Activated CD4-positive, alpha-beta T cell treated with anti-CD3 and anti-CD28 coated beads, Interleukin-10, Interleukin-2, amounts not matched to agents 100 ng/mL and 50 ng/mL, durations not matched to agents 16 hours and 8 hours (primary cell): ENCODE measurements at regions not wholly inside any gene's neighbourhood (a gene's known extent, or its start where the extent isn't known, plus 50 kb on each side); places are given as distances from the start of the nearest gene placed in this dataset.
A peak's percentile ranks its signal among the peaks of the same experiment; 100 is the strongest.
"Not testable (repeated sequence)": the region's sequence is repeated elsewhere in the genome, so short reads cannot be mapped to it uniquely, and the experiment has no call there.

Source experiments
- DNase-seq: peaks from one replicate; pipeline ENCODE4 v3.0.0-alpha.2; 2020

DNA sequence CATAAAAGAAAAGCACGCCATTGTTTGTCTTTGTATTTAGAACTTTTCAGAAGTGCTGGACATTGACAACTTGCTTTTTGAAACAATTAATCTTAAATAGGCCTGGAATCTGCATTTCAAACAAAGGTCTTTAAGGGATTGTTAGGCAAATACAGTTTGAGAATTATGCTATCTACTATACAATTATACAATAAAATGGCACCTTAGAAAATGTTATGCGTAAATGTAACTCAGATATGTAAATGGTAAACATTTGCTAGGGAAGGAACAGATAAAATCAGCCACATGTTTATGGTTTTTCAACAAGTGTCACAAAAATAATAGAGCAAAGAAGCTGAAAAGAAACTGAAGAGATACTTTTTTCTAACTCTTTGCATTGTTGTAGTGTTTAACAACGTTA is 152.7 kb upstream of the PRSS12 start:
- DNase-seq = not testable (repeated sequence)

DNA sequence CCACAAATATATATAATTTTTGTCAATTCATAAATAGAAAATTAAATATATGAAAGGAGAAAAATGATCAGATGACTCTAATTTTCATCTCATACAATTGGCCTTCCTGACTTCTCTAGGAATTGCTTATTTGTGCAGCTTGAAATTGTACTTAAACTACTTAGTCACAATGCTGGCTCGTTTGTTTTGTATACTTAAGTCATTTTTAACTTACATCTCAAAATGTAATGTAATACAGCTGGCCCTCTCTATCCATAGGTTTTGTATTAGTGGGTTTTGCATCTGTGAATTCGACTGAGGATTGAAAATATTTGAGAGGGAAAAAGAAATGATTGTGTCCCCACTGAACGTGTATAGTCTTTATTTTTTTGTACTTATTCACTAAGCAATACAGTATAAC is 160.1 kb upstream of the PRSS12 start:
- not testable (repeated sequence) for DNase-seq

DNA sequence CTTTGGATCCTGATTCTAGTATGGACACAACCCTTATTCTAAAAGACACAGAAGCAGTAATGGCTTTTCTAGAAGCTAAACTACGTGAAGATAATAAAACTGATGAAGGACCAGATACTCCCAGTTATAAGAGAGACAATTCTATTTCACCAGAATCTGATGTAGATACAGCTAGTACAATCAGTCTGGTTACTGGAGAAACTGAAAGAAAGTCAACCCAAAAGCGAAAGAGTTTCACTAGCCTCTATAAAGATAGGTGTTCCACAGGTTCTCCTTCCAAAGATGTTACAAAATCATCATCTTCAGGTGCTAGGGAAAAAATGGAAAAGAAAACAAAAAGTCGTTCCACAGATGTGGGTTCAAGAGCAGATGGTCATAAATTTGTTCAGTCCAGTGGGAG is 161.5 kb upstream of the PRSS12 start:
- not testable (repeated sequence) for DNase-seq

DNA sequence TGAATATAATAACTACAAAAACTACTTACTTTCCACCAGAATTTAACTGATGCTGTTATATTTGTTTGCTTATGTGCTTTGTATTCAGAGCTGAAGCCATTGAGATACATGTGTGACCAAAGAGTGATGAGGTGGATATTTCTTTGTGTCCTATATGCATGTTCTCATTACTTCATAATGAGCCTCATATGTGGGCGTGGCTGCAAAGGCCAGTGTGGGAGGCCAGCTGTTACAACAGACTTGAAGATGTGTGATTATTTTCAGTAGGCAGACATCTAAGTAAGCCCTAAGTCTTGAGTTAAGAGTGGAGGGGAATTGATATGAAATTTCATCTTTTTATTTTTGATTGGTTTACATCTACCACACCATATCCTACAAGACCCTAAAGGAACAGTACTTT is 163.3 kb upstream of the PRSS12 start:
- DNase-seq = not testable (repeated sequence)

DNA sequence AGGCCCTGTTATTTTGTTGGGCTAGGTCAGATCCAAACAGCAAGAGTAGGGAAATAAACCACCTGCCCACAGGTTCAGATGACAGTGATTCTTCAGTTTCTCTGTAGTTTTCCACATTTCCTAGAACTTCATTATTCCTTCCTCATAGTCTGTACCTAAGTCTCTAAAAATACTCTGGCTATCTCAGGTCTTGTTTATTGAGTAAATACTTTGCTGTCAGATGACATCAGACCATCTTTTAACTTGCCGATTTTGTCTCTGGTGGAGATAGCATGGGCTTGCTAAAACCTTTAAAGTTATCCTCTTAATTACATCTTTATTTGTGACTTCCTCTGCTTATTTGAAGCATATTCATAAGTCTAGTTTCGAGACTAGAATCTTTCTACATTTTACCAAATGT is 155.1 kb upstream of the METTL14 start:
- DNase-seq = not testable (repeated sequence)

DNA sequence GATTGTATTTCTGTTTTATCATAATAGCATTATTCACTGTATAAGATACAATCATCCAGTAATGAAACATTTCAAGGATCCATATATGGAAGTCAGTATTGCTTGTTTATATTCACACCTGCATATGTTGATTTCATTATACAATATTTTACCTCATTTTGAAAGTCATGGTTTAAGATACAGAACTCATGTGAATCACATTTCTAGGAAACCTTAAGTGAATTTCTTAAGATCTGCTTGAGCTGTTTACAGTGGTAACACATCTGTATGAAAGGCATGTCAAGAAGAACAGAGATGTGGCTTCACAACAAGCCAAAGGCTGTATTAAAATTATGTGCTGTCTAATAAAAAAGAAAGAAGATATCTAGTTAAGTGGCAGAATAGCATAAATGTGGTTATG is 153.2 kb upstream of the METTL14 start:
- not testable (repeated sequence) for DNase-seq

DNA sequence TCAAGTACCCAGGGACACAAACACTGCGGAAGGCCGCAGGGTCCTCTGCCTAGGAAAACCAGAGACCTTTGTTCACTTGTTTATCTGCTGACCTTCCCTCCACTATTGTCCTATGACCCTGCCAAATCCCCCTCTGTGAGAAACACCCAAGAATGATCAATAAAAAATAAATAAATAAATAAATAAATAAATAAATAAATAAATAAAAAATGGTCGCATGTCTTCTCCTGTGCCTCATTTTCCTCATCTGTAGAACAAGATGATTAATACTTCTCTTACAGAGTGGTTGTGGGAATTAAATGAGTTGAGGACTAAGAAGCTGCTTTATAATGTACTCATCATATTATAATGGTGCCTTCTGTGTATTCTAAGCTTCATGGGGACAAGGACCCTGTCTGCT is 149.4 kb upstream of the METTL14 start:
- not testable (repeated sequence) for DNase-seq

DNA sequence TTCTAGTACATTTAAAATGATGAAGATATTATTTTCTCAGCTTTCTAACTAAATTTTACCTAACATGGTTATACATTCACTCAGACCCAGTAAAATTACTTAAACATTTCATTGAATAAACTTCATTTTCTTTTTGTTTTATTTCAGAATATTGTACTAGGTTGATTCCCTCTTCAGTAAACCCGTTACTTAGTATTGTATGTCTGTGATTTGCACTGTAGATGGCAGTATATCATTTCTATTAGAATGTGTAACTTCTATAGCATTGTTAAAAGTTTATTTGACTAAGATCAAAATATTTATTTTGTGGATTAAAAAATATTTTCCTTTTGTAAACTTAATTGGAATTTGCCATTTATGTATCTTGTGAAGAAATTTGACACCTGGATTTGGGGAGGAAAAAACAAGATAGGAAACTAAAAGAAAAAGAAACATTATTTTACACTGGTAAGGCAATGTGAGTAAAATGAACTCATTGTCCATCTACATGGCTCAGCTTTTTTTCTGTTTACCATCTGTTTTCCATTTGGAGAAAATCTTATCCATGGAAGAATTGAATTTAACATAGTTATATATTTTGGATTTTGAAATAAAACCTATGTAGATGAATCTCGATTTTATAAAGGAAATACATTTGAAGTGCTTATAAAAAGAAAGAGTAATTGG is 145.6 kb upstream of the METTL14 start:
- DNase-seq = peak; percentile 19

DNA sequence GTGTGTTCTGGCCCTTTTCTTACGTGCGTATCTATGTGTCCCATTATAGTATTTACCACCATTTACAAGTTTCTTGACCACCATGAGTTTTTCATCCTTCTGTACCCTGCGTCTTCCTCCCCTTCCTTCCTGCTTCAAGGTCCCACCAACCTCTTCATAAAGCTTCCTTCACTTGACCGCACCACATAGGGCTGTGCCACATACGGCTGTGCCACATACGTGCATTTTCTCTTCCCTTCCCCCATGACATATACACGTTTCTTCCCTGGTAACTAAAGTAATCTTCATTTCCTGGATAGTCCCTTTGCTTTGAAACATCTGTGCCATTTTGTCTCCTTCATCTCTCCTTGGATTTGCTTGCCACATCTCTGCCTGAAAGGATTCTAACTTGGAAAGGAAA is 128.6 kb upstream of the METTL14 start:
- not testable (repeated sequence) for DNase-seq

DNA sequence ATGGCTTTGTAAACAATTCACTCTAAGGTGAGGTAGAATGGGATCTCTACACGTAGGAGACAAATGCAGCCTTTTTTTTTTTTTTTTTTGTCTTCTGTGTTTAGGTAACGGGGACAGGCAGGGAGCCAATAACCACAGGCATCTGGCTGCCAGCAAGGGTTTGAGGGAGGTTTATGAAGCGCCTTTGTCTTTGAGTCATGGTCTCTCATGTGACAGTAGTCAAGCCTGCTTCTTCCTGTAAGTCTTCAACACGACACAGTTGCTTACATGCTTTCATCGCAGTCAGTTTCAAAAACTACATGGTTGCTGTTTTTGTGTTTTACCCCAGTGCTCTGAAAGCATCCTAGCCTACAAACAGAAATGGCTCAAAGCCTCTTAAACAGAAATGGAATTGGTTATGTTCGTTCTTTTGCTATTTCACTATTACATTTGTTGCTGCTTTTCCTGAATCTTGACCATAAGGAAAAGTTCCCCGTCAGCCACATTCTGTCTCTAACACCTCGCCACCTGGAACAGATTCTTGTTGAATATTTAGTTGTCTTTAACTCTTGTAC is 127.8 kb upstream of the METTL14 start:
- DNase-seq = no peak

DNA sequence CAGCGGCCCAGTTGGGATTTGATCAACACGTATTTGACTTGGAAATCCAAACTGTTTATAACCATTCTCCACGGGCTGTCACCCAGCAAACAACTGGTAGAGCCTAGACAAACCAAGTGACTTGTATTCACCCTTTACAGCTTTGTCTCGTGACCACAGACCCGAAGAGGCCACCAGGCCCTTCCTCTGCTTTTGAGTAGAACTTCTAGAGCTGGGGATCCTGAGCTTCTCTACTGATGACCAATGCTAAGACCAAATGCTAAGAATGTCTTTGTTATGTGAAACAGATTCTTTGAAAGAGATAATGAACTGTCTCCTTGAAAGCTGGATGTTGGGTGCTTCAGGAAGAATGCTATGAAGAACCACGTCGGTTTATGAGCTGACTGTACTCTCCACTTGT is 127.0 kb upstream of the METTL14 start:
- not testable (repeated sequence) for DNase-seq

DNA sequence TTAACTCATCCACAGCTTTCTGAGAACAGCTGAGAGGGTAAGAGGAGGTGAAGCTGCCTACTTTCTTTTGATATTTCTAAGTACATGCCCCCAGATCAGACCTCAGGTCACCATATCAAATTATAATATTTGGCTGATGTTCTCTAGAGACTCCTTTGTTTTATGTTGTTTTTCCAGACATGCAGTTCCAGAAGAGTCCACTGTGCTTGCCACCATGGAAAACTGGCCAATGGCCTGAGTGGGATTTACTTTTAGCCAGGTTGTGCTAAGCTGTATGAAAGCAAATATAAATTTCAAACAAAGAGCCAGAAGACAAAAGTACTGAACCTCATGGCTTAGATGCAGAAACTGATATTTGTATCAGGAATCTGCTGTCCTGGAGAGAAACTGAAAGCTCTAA is 123.6 kb upstream of the METTL14 start:
- not testable (repeated sequence) for DNase-seq

DNA sequence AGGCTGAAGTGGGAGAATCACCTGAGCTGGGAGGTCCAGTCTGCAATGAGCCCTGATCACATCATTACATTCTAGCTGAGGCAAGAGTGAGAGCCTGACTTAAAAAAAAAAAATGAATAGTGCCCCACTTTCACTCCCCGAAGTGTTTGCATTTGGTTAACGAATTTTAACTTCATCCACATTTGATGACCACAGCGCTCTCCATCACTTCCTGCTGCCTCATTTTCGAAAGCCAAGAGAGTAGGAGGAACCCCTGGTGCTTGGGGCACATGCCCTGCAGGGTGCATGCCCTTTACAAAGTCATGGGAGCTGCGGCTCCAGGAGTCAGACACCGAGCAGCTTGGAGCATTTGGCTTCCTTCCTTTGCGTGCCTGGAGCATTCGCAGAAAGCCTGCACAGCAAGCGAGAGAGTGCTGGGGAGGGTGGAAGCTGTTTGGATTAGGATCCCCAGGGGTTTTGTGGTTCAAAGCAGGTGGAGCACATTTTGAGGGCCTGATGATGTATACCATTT is 119.1 kb upstream of the METTL14 start:
- DNase-seq = peak; percentile 6

DNA sequence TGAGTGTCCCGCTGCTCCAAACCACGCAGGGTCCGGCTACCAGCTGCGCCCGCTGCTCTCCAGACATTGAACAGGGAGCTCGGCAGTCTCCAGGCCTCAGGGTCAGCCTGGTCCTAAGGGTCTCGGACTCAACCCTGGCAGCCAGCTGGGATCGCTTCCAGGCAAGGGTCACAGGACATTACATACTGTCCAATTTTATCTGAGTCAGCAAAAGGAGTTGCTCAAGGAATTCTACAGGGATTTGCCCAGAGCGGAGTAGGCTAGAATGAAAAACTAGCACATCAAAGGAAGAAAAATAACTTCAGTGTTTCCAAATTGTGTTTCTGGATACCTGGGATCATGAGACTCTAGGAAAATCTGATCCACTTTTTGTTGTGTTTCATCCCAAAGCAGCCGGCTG is 112.2 kb upstream of the METTL14 start:
- not testable (repeated sequence) for DNase-seq

DNA sequence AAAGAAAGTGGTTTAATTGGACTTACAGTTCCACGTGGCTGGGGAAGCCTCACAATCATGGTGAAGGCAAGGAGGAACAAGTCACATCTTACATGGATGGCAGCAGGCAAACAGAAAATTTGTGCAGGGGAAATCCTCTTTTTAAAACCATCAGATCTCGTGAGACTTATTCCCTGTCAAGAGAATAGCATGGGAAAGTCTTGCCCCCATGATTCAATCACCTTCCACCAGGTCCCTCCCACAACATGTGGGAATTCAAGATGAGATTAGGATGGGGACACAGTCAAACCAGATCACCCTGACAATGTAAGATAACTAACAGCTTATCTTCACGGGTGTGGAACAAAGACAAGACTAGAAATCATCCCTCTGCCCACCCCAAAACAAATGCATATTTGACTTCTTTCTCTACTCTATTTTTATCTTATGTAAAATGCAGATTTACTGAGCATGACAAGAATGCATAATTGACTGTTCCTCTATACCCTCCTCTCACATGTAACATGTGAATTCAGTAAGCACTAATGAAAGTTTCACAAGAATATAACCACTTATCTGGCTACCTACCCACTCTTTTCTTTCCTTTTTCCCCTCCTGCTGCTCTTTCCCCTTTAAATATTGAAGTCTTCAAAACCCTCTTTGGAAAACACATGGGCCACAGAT is 110.8 kb upstream of the METTL14 start:
- not testable (repeated sequence) for DNase-seq

DNA sequence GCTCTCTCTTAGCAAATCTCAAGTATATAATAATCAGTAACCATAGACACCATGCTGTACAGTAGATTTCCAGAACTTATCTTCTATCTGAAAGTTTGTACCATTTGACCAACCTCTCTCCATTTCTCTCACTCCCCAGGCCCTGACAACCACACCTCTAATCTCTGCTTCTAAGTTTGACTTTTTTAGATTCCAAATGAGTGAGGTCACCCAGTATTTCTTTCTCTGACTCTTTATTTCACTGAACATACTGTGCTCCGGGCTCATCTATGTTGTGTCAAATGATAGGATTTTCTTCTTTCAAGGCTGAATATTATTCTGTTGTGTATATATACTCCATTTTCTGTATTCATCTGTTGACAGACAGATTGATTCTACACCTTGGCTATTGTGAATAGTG is 110.1 kb upstream of the METTL14 start:
- DNase-seq = not testable (repeated sequence)

DNA sequence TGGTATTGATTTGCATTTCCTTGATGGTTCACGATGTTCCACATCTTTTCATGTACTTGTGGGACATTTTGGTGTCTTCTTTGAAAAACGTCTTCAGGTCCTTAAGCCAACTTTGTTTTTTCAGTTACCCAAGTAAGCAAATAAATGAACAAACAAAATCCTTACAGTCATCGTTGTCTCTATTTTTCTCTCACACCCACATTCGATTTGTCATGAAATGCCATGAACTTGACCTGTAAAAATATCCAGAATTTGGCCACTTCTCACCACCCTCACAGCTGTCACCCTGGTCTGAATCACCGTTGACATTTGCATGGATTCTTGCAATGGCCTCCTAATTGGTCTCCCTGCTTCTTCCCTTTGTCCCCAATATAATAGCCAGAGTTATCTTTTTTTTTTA is 109.5 kb upstream of the METTL14 start:
- DNase-seq = not testable (repeated sequence)

DNA sequence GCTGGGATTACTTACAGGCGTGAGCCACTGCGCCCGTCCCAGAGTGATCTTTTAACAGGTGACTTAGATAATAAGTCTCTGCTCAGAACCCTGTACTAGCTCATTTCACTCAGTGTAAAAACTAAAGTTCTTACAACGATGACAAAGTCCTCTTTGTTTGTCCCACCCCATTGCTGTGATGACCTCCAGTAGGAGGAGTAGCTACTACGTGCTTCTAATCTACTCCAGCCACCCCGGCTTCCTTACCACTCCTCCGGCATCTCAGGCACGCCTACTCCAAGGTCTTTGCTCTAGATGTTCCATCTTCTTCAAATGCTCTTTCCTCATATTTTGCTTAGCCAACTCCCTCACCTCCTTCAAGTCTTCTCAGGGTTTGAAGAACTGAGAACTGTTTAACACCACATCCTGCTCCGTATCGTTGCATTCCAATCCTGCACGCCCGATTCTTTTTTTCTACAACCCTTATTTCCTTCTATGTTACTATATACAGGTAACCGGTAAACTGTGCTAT is 108.4 kb upstream of the METTL14 start:
- not testable (repeated sequence) for DNase-seq

DNA sequence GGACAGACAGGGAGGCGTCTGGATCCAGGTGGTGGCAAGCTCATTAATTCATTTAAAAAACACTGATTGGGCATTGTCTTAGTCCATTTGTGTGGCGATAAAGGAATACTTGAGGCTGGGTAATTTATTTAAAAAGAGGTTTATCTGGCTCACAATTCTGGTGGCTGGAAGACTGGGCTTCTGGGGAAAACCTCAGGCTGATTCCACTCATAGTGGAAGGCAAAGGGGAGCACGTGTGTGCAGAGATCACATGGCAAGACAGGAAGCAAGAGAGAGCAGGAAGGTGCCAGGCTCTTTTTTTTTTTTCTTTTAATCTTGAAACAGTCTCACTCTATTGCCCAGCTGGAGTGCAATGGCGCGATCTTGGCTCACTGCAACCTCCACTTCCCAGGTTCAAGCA is 100.2 kb upstream of the METTL14 start:
- no peak for DNase-seq

DNA sequence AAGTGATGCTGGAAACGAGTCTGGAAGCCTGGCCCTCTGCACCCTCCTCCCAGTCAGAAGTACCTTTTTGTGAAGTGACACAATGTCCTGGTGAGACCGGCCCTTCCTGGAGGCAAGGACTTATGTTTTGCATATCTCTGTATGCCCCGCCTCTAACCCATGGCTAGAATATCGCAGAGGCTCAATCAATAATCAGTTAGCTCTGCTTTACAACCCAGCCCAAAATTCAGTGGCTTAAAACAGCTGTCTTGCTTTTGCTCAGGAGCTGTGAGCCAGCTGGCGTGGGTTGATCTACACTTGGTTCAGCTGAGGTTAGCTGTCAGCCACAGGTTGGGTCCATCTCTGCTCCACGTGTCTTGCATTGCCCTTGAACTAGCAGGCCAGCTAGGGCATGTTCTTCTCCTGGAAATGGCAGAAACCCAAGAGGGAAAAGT is 98.8 kb upstream of the METTL14 start:
- DNase-seq = no peak

DNA sequence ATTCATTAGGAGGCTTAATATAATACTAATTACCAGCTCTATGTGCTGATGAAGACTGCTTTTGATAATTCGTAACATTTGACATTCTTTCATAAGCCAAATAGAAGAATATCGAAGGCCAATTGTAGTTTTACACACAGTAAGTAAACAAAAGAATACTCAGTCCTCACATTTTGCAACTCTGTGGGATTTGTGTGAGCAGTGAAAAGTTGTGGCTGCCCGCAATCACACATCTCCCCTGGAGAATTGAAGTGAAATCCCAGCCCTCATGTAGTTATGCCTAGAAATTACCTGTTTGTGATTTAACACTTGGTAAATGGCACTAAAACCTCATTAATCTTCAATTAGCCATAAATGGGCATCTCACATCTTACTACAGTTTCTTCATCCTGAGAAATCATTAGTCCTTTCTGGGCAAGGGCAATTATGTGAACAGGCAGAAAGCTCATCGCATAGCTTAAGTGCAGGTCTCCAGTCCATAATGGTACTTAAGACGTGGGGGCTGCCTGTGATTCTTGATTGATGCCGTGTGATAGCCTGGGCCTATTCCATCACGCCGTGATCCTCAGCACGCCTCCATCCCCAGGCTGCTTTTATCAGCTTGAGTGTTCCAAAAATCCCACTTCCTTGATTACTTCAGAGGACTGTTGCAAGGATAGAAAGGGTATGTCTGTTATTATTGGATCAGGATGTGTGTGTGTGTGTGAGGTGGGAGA is 97.9 kb upstream of the METTL14 start:
- DNase-seq = no peak

DNA sequence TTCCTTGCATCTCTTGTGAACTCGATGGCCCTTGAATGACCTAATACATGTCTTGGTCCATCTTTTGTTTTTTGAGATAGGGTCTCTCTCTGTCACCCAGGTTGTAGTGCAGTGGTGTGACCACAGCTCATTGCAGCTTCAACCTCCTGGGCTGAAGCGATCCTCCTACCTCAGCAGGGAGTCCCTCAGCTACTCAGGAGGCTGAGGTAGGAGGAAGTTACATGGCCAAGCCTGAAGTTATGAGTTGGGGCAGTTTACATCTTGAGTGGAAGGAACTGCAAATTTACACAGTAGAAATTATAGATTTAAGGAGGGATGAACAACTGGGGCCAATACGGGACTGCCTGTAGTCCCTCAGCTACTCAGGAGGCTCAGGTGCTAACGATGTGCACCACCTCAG is 97.2 kb upstream of the METTL14 start:
- DNase-seq = no peak

DNA sequence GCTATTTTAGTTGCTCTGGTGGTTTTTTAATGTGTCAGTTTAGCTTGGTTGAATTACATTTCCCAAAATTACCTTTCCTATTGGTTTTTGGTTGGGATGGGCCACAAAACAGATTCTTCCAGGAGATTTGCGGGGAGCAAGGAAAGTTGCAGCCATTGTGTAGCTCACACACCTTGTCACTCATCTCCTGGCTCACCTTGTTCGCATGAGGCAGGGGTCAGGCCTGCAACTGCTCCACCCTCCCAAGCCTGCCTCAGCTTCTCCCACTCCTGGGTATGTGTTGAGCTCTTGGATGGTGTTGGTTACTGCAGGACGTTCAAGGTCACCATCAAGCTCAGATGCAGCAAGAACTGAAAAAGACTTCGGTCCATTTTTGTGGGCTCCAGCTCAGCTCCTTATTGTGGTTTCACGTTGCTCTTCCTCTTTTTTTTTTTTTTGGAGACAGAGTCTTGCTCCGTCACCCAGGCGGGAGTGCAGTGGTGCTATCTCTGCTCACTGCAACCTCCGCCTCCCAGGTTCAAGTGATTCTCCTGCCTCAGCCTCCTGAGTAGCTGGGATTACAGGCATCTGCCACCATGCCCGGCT is 95.6 kb upstream of the METTL14 start:
- DNase-seq = no peak
